ENCODE measurements at regions not wholly inside any gene's neighbourhood (a gene's known extent, or its start where the extent isn't known, plus 50 kb on each side); places are given as distances from the start of the nearest gene placed in this dataset.

- no peak for DNase-seq
These were observed 297.4 kb downstream of the HNRNPD start for GRCh38 chr4:82076359-82076758.

GRCh38 chr4:82071951-82072350, 301.8 kb downstream of the HNRNPD start:
- no peak for DNase-seq

- no peak for DNase-seq
These were observed 303.7 kb downstream of the HNRNPD start for GRCh38 chr4:82069883-82070638.

GRCh38 chr4:82063017-82063416, 310.8 kb downstream of the HNRNPD start:
- DNase-seq = no peak

- no peak for DNase-seq
These were observed 315.7 kb downstream of the HNRNPD start for GRCh38 chr4:82057990-82058544.

GRCh38 chr4:82055156-82055555, 318.6 kb downstream of the HNRNPD start:
- DNase-seq = no peak

GRCh38 chr4:82053396-82053795, 320.4 kb downstream of the HNRNPD start:
- no peak for DNase-seq

GRCh38 chr4:82050796-82051195, 323.0 kb downstream of the HNRNPD start:
- DNase-seq = no peak

- DNase-seq = no peak
These were observed 324.5 kb downstream of the HNRNPD start for GRCh38 chr4:82049294-82049693.

- DNase-seq = no peak
These were observed 326.1 kb downstream of the HNRNPD start for GRCh38 chr4:82047731-82048130.

GRCh38 chr4:82046796-82047195, 327.0 kb downstream of the HNRNPD start:
- DNase-seq = no peak

- DNase-seq = no peak
These were observed 328.5 kb downstream of the HNRNPD start for GRCh38 chr4:82045267-82045666.

GRCh38 chr4:82044141-82044993, 329.4 kb downstream of the HNRNPD start:
- no peak for DNase-seq

GRCh38 chr4:82043809-82044137, 330.0 kb downstream of the HNRNPD start:
- DNase-seq = no peak

GRCh38 chr4:82043081-82043808, 330.5 kb downstream of the HNRNPD start:
- DNase-seq = no peak

GRCh38 chr4:82042042-82042441, 331.7 kb downstream of the HNRNPD start:
- no peak for DNase-seq

GRCh38 chr4:82038936-82039335, 334.9 kb downstream of the HNRNPD start:
- no peak for DNase-seq

- DNase-seq = no peak
These were observed 337.6 kb downstream of the HNRNPD start for GRCh38 chr4:82036181-82036580.

GRCh38 chr4:82034878-82035277, 338.9 kb downstream of the HNRNPD start:
- no peak for DNase-seq

GRCh38 chr4:82033862-82034261, 339.9 kb downstream of the HNRNPD start:
- DNase-seq = no peak

GRCh38 chr4:82031376-82031927, 342.3 kb downstream of the HNRNPD start:
- DNase-seq = no peak

GRCh38 chr4:82017680-82018079, 356.1 kb downstream of the HNRNPD start:
- no peak for DNase-seq

- DNase-seq = no peak
These were observed 368.6 kb downstream of the HNRNPD start for GRCh38 chr4:82005158-82005557.

Measured in effector CD8-positive, alpha-beta T cell (primary cell).